Breast epithelium (tissue), 4 donors: ENCODE measurements at regions not wholly inside any gene's neighbourhood (a gene's known extent, or its start where the extent isn't known, plus 50 kb on each side); places are given as distances from the start of the nearest gene placed in this dataset.

Source experiments
- DNase-seq, 2 donors: peaks; one replicate each; pipeline ENCODE4 v3.0.0-alpha.2; 2019; ENCODE audit warnings: low spot score in 2 of 2
- H3K27ac ChIP-seq, 2 donors: fragments of 200-600 bp; sonication (generic) in 1 of 2; one replicate each; pipeline ENCODE4 v1.5.1; 2016 to 2019; ENCODE audit warnings: mild to moderate bottlenecking in 1 of 2
- H3K27me3 ChIP-seq, 2 donors: fragments of 200-600 bp; sonication (generic) in 1 of 2; one replicate each; pipeline versions ENCODE4 v1.5.1 to v1.6.0; 2017 to 2019; ENCODE audit warnings: control low read depth in 1 of 2, mild to moderate bottlenecking in 1 of 2
- H3K36me3 ChIP-seq: fragments of 200-600 bp; one replicate; pipeline ENCODE4 v1.5.1; 2019
- H3K4me1 ChIP-seq, 2 donors: fragments of 200-600 bp; sonication (generic); one replicate each; pipeline ENCODE4 v1.5.1; 2016 to 2019; ENCODE audit warnings: control low read depth in 1 of 2
- H3K4me3 ChIP-seq, 3 donors: fragments of 200-600 bp; sonication (generic); 1 replicate in 2 of 3; 2 replicates in 1 of 3; pipeline ENCODE4 v1.5.1; 2016 to 2019; ENCODE audit warnings: mild to moderate bottlenecking in 3 of 3, moderate library complexity in 2 of 3
- H3K9me3 ChIP-seq, 2 donors: fragments of 200-600 bp; sonication (generic) in 1 of 2; one replicate each; pipeline ENCODE4 v1.5.1; 2016 to 2019; ENCODE audit warnings: control low read depth in 1 of 2
- CTCF ChIP-seq, 3 donors: fragments of 450-650 bp; IDR thresholded peaks; one replicate each; pipeline ENCODE4 v1.5.1; 2016 to 2017; ENCODE audit warnings: antibody characterized with exemption in 3 of 3, mild to moderate bottlenecking in 3 of 3, moderate library complexity in 3 of 3
- POLR2A ChIP-seq: fragments of 450-650 bp; IDR thresholded peaks from one replicate; pipeline ENCODE4 v1.6.1; 2016; ENCODE audit warnings: antibody characterized with exemption, mild to moderate bottlenecking, moderate library complexity
- POLR2AphosphoS5 ChIP-seq, 3 donors: sonication (generic); formaldehyde crosslinking; IDR thresholded peaks; one replicate each; pipeline ENCODE4 v1.6.1; 2017; ENCODE audit warnings: antibody characterized with exemption in 3 of 3
- intact Hi-C: fragments of 100-400 bp; cut with DNase I; formaldehyde crosslinking; loops from one replicate; pipeline ENCODE4 v1.15.1; 2023; ENCODE audit warnings: low total_unique reads

GRCh38 chr17:33679595-33679994 lies 386.5 kb upstream of the ASIC2 start:
- Histone ChIP-seq H3K27me3 (no peaks in the 10 kb centered on the region), H3K4me1 (no peaks in the 10 kb centered on the region), H3K36me3 (no peaks in the 10 kb centered on the region), H3K9me3 (no peaks in the 10 kb centered on the region), H3K4me3 (no peak overlapping the region), H3K27ac (no peak overlapping the region)
- intact Hi-C loops, result no loop called here
- DNase-seq, result no peak
- TF ChIP-seq CTCF (IDR thresholded peaks at IDR 0.05) (no peak), POLR2AphosphoS5 (IDR thresholded peaks at IDR 0.05) (no peak), POLR2A (no peak)

DNA sequence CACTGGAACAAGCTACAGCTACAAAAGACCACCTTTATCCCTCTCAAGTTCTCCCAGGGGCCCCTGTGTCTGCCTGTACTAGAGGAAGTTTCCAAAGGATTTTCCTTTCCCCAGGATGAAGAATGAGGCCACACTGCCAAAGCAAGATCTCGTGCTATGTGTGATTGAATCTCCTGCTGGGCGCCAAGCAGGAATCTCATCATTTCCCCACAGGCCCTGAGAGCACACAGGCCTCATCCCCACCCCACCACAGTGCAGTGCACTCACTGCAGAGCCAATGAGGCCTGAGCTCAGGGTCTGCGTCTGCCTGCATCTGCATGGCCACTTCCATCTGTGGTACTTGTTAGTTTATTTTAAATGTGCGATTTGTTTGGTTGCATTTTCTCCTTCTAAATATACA lies 387.4 kb upstream of the ASIC2 start:
- no peaks in the 10 kb centered on the region for H3K27me3 ChIP-seq
- DNase-seq, result no peak
- H3K36me3 ChIP-seq, result no peaks in the 10 kb centered on the region
- no peaks in the 10 kb centered on the region for H3K4me1 ChIP-seq
- H3K9me3 ChIP-seq, result no peaks in the 10 kb centered on the region
- intact Hi-C loops, result no loop called here
- TF ChIP-seq POLR2AphosphoS5 (IDR thresholded peaks at IDR 0.05) (no peak), POLR2A (no peak), CTCF (IDR thresholded peaks at IDR 0.05) (no peak)
- H3K27ac ChIP-seq, result no peak overlapping the region
- no peak overlapping the region for H3K4me3 ChIP-seq

- no peak for TF ChIP-seq POLR2AphosphoS5 (IDR thresholded peaks at IDR 0.05)
- no peak for TF ChIP-seq POLR2A
- TF ChIP-seq CTCF (IDR thresholded peaks at IDR 0.05), result no peak
- Histone ChIP-seq H3K27ac (no peak overlapping the region), H3K9me3 (no peaks in the 10 kb centered on the region), H3K27me3 (no peaks in the 10 kb centered on the region), H3K4me3 (no peak overlapping the region), H3K36me3 (no peaks in the 10 kb centered on the region), H3K4me1 (no peaks in the 10 kb centered on the region)
- DNase-seq, result no peak
- intact Hi-C loops, result no loop called here
These were observed 389.5 kb upstream of the ASIC2 start for GRCh38 chr17:33682599-33682998.

DNA sequence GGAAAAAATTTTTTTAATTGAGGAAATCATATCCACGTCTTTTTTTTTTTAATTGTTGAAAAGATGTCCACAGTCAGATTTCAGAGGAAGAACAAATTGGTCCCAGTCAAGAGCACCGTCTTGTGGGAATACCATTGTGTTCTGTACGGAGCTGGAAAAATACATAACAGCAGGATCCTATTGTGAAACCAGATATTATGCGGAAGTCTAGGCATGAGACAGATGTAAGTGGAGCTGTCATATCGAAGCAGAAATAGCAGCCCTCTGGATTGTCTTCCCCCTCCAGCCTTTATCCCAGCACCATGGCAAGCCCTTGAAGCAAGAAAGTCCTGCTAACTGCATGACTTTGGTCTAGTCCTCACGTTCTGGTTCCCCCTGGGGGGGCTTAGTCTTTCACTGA lies 391.6 kb upstream of the ASIC2 start:
- intact Hi-C loops, result no loop called here
- TF ChIP-seq CTCF (IDR thresholded peaks at IDR 0.05), result no peak
- no peak for TF ChIP-seq POLR2AphosphoS5 (IDR thresholded peaks at IDR 0.05)
- no peak for TF ChIP-seq POLR2A
- H3K27ac ChIP-seq, result no peak overlapping the region
- H3K36me3 ChIP-seq, result no peaks in the 10 kb centered on the region
- DNase-seq, result no peak
- no peaks in the 10 kb centered on the region for H3K27me3 ChIP-seq
- no peaks in the 10 kb centered on the region for H3K4me1 ChIP-seq
- H3K4me3 ChIP-seq, result no peak overlapping the region
- no peaks in the 10 kb centered on the region for H3K9me3 ChIP-seq

GRCh38 chr17:33686171-33686570 lies 393.1 kb upstream of the ASIC2 start:
- intact Hi-C loops, result no loop called here
- DNase-seq, result no peak
- TF ChIP-seq CTCF (IDR thresholded peaks at IDR 0.05) (no peak), POLR2A (no peak), POLR2AphosphoS5 (IDR thresholded peaks at IDR 0.05) (no peak)

More at GRCh38 chr17:33686171-33686570, 393.1 kb upstream of the ASIC2 start:
- H3K9me3 ChIP-seq, result no peaks in the 10 kb centered on the region
- H3K4me3 ChIP-seq, result no peak overlapping the region
- H3K27ac ChIP-seq, result no peak overlapping the region
- H3K36me3 ChIP-seq, result no peaks in the 10 kb centered on the region
- H3K4me1 ChIP-seq, result no peaks in the 10 kb centered on the region
- H3K27me3 ChIP-seq, result no peaks in the 10 kb centered on the region
